ENCODE measurements at regions not wholly inside any gene's neighbourhood (a gene's known extent, or its start where the extent isn't known, plus 50 kb on each side); places are given as distances from the start of the nearest gene placed in this dataset.

DNA sequence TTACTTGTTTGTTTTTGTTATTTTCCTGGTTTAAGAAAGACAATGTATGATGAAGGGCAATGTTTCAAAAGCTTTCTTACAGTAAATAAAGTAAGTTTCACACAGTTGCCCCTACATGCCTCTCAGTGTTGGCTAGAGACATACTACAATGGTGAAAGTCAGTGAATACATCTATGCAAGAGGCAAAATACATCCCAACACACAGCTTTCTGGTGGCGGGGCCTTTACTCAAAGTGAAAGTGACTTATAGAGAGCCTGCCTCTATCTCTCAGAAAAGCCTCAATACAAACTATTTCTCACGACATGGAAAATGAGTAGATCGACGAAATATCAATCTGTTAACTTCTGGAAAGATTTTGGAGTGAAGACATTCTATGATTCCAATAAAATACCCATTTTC lies 122.3 kb downstream of the SLC30A10 start:
- no peak overlapping the region for H3K4me3 ChIP-seq
- H3K27ac ChIP-seq = no peak overlapping the region

DNA sequence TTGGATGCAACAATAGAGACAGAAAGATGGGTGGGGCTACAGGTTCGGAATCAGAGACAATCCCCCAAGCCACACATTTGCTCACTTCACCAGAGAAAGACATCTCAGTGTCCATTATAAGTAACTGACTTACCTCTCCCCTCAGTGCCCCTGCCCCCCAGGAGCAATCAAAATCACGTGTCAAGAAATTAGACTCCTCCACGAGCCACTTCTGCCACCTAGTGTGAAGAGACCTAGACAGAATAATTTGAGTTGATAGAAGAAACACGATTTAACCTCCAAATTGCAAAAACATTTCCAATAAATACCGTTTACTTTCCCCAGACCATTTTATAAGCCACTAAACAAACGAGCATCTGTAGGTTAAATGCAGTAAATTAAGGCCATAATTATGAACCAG lies 123.2 kb downstream of the SLC30A10 start:
- H3K27ac ChIP-seq = no peak overlapping the region

DNA sequence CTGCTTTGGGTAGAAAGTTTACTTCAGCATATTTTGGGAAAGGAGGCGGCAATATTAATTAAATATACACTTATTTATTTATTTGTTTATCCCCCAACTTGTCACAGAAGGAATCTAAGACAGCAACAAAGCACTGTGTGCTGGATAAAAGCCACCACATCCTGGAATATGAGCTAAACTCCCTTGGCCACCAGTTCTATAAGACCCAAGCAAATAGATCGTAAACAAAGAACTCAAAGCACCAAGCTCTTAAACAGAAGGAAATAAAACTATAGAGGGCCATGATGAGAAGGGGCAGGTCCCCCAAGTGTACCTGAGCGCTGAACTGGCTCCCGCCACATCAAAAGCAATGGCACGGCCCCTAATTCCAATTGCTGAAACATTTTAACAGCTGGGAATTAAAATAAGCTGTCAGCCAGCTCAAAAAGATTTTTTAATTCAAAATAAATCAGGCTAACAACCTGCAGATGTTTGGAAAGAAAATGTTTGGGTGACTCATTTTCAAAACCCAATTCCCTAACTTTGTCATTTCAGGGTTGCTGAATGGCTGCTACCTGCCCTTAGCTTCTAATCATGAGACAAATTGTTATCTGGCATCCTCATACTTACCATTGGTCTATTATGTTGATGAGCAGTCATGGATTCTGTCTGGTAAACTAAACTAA lies 127.1 kb downstream of the SLC30A10 start:
- Histone ChIP-seq H3K4me3 (no peak overlapping the region), H3K27ac (no peak overlapping the region)

More for the DNA sequence above, 123.2 kb downstream of the SLC30A10 start:
- H3K4me3 ChIP-seq = no peak overlapping the region

DNA sequence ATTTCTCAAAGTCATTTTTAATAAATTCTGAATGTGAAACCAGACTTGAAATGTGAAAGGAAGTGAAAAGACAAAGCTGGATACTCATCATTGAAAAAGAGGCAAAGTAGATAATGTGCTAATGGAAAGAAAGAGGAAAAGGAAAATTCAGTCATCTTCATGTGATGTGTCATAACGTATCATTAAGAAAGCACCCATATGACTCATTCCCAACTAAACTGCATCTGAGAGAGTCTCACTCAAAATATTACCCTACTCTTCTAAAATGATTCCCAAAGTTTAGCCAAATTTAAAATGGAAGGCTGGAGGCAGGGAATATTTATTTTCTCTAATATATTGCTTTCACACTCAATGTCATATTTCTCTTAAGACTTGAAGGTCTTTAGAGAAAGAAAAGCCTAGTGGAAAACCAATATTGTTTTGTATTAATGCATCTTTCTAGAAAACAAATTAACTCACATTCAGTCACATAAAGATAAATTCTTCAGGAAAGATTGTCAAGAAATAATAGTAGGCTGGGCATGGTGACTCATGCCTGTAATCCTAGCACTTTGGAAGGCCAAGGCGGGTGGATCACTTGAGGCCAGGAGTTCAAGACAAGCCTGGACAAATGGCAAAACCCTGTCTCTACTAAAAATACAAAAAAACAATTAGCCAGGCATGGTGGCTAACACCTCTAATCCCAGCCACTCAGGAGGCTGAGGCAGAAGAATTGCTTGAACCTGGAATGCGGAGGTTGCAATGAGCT lies 129.9 kb downstream of the SLC30A10 start:
- Histone ChIP-seq H3K4me3 (no peak overlapping the region), H3K27ac (peak overlapping the region in 1 of 21 experiments; percentile 33)

DNA sequence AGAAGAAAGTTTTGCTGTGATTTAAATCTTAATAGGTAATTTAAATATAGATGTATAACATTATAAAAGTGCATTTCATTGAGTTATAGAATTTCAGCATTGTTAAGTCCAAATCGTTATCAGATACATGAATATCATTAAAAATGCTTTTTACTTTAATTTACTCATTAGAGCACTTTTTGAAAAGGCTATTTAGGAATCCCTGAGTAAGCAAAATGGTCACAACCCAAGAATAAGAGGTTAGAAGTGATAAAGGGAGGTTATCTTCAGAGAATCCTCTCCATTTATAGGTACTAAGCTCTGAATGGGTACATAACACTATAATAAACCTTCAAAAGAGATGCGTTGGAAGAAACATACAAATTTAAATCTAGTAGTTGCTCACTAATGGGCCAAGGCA lies 130.7 kb downstream of the SLC30A10 start:
- Histone ChIP-seq H3K4me3 (no peak overlapping the region), H3K27ac (peak overlapping the region in 1 of 21 experiments; percentile 28)

DNA sequence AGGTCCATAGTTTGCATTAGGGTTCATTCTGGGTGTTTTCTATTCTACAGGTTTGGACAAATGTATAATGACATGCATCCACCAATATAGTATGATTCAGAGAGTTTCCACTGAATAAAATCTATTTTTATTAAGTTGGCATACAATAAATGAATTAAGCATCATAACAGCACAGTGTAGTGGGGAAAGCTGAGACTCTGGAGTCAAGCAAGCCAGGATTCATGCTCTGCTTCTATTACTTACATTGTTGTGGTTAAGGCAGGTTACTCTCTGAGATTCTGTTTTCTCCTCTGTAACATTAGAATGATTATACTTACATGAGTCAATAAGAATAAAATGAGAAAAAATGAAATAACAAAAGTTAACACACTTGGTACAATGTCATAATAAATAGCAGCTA lies 131.3 kb downstream of the SLC30A10 start:
- H3K27ac ChIP-seq = peak overlapping the region in 1 of 21 experiments; percentile 28
- H3K4me3 ChIP-seq = no peak overlapping the region

DNA sequence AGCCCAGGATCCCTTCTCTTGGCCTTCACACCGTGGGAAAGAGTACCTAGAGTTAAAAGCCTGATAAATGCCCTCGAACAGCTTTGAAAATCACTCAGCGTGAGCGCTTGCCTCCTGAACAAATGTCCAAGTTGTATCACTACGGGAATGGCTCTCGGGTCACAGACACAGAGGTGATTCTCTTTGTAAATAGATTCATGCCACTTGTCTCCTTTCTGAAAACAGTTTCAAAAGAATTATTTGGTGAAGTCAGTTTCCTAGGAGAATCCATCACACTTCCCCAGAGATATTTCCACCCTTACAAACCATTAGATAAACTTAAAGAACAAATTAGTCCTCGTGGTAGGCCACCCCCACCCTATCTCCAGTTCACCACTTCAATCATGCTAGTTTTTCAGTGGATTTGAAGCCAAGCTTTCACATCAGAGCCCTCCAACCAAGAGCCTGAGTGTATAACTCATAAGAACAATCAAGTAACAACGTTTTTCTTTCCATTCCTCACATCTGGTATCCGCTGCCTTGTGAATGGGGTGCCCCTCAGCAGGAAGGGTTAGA lies 132.9 kb downstream of the SLC30A10 start:
- no peak overlapping the region for H3K4me3 ChIP-seq
- H3K27ac ChIP-seq = no peak overlapping the region

DNA sequence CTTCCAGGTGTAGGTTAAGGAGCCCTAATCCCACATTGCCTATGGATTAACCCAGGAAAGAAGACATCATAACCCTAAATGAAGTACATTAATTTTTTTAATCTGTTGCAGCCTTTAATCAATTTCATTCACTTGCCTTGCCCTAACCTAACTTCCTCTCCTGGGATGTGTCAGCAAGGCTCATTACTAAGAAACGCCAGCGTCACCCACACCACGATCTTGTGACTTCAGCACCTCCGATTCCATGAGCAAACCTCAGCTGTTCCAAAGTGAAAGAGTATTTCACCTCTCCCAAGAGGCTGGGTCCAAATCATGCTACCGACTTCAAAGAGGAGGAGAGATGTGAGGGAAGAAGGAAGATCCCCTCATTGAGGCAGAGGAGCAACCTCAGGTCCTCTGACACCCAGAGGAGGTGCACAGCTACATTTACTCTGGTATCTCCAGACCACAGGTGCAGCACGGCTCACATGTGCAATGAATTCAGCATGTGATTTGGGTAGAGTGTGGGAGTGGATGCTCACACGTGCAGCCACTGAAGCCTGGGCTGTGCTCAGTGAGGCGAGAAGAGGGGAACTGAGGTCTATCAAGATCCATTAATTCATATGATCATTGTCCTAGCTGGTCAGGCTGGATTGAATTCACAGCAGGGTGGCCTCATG lies 134.1 kb downstream of the SLC30A10 start:
- no peak overlapping the region for H3K27ac ChIP-seq

DNA sequence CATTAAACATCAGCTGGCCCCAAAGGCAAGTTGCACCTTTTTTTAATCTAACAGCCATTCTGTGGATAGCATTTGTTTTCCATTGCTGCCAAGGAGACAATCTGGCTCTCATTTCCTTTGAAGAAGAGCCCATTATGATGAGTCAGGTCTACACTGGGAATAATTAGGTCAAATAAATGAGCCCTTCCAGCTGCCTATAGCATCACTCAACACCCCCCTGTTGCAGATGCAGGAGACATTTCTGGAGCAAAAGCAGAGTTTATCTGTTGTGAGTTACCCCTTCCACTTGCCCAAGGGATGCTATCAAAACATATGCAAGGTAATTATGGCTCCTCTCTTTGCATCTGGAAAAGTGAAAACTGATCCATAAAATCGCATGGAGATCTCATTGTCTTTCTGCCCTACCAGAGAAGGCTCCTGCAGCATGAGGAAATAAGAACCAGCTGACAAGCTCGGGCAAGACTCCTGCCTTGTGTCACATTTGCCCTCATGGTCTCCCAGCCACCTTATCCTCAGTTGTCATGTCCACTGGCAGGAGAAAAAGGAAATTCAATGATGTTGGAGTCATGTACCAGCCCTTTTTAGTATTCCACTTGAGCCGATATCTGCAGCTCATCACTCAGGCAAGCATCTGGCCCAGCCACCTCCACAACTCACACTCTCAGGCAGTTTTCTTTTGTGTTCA lies 135.9 kb downstream of the SLC30A10 start:
- H3K27ac ChIP-seq = peak overlapping the region in 3 of 21 experiments; percentile 29 to 73 (median 37)
- H3K4me3 ChIP-seq = no peak overlapping the region

More for the DNA sequence above, 134.1 kb downstream of the SLC30A10 start:
- no peak overlapping the region for H3K4me3 ChIP-seq

DNA sequence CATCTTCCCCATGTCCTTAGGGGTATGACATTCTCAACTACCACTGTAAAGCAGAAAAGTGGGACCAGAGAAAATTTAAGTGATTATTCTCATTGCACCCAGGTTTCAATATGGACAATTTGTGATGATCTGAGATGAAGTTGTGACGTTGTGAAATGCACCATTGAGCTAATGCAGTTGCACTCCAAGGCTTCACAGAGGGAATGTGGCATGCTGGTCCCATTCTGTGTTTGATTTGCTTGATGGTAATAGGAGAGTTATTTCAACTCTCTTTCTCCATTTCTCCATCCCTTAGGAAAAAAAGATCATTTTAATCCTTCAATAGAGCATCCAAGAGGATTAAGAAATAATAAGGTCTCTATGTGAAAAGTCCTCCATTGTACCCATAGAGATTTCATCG lies 136.6 kb downstream of the SLC30A10 start:
- Histone ChIP-seq H3K27ac (peak overlapping the region in 1 of 21 experiments; percentile 2), H3K4me3 (no peak overlapping the region)

DNA sequence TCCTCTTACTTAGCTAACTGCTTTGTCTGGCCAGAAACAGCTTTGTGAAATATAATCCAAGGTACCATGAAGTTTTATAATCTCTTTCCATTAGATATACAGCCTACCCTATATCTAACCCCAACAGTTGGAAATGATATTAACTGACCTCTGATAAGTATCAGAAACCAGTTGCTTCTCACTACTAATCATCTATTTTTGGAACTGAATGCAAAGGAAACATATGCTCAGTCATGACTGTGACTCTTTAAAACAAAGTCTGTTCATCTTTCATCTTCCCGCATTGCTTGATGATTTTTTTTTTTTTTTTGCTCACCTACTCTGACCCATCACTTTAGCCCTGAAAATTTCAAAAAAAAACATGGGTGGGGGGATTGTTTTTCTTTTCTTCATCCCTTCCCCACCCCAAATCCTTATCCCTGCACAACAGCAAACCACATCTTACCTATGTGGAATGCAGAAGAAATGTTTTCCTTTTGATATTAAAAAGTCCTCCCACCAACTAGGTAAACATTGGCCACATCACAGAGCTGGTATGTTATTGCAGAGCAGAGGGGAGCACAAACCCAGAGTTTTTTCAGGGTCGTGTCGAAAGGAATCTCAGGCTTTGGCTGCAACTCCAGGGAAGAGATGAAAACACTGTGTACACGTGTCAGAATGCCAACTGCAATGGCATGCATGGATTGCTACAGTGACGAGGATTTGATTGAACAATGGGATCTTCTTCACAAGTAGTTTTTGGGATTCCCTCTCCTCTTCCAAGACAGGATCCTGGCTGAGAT lies 137.3 kb downstream of the SLC30A10 start:
- H3K4me3 ChIP-seq = no peak overlapping the region
- peak overlapping the region in 1 of 21 experiments; percentile 2 for H3K27ac ChIP-seq

DNA sequence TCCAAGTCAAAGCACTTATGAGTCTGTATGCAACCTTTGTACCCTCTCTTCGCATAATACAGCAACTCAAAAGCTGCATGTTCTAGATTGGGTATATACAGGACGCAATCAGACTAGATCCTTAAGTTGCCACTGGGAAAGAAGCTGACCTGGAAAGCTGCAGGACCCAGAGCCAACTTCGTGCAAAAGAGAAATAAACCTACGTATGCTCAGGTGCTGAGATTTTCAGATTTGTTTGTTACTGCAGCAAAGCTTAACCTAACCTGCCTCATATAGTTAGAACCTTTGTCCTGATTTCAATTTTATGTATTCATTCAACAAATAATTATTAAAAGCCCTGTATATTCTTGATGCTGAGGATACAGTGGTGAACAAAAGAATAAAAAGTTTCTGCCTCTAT lies 139.7 kb downstream of the SLC30A10 start:
- Histone ChIP-seq H3K4me3 (no peak overlapping the region), H3K27ac (no peak overlapping the region)

DNA sequence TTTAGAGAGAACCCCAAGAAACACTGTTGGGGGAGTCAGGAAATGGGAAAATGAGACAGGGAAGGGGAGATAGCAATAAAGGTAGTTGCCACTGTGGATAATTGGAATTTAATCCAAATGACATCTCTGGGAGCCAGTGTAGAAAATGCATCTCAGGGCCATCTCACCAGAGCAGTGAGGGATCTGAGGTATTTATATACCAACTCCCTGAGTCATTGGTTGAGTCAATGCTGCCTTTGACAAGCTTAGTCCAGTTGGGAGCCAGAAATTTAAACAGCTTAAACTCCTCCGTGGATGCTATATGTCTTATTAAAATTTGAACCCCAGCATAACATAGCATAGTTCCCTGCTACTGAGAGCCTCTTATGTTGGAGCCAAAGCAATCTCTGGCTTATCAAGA lies 140.3 kb downstream of the SLC30A10 start:
- Histone ChIP-seq H3K27ac (no peak overlapping the region), H3K4me3 (no peak overlapping the region)

DNA sequence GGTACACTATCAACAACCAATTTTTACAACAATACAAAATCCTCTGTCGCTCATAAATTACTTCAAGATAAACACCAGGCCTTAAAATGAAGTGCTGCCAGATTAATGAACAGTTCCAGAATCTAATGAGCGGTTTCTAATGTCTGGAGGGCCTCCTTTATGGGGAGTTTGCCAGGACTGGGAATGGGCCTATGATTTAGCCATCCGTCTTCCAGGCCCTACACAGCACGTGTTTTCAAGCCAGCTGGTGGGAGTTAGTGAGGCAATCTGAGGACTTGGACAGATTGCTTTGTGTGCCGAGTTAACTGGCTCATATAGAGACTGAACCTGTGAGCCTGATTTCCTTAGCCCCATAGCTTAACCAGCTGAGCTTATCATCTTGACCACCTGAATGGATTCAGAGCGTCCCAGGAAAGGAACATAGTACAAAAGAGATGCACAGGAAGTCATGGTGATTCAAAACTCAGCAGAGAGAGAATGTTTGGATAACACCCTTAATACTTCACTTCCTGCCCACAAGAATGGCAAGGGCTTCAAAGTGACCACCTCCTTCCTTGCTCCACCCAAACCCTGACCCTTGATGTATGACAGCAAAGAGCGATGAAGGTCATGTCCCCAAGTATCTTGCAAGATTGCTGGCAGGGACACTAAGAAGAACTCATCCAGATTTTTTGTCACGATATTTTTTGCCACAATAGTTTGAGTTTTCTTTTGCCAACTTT lies 143.5 kb downstream of the SLC30A10 start:
- H3K27ac ChIP-seq = no peak overlapping the region
- no peak overlapping the region for H3K4me3 ChIP-seq

DNA sequence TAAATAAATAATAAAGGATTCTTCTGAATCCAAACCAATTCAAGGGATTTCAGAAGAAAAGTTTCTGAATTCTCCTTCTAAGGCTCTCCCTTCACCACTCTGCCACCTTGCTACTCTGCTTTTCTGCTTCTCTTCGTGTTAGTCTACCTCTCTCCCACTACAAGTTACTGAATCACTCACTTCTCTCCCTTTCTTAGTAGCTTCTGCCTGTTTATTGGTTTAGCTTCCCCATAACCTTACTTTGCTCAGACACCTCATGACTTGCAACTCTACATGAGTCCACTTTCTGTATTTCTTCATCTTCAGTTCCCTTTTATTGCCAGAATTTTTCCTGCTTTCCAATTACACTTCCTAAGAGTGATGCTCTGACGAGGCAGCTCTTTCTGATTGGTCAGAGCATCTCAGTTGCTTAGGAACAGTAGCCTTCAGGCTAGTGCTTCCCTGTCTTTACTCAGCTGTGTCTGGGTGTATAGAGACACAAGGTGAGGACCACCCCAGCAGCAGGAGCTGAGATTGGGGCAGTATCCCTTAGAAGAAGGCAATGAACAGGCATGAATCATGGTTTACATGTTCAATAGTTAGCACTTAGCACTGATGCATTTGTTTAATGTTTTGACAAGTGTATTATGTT lies 144.6 kb downstream of the SLC30A10 start:
- Histone ChIP-seq H3K27ac (no peak overlapping the region), H3K4me3 (no peak overlapping the region)

DNA sequence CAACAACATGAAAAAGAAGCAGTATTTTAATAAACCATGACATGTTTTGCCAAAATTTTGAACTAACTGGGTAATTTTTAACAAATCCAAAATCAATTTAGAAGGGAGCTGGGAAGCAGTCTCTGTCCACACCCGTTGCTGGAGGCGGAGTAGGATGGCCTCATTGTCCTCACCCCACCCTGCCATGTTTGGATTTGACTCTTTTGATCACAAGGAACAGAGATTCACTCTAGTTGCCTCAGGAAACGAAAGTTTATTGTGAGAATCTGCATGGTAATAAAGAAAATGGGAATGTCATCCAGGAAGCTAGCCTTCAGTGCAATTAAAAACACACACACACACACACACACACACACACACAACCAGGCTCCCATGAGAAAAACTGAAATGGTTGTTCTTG lies 145.4 kb downstream of the SLC30A10 start:
- H3K27ac ChIP-seq = no peak overlapping the region

DNA sequence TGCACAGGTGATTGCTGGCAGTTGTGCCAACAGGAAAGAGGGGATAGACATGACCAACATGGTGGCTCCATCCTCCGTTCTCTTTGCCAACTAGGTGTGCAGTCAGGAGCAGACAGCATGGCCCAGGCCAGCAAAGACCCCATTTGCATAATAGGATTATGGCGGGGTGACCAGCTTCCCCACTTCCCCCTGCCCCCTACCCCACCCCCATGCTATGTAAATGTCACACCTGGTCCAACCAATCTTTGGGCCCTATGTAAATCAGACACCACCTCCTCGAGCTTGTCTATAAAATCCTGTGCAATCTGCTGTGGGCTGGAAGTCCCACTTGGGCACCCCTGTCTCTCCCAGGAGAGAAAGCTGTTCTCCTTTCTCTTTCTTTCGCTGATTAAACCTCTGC lies 146.0 kb downstream of the SLC30A10 start:
- no peak overlapping the region for H3K27ac ChIP-seq
- no peak overlapping the region for H3K4me3 ChIP-seq

More for the DNA sequence above, 145.4 kb downstream of the SLC30A10 start:
- no peak overlapping the region for H3K4me3 ChIP-seq

DNA sequence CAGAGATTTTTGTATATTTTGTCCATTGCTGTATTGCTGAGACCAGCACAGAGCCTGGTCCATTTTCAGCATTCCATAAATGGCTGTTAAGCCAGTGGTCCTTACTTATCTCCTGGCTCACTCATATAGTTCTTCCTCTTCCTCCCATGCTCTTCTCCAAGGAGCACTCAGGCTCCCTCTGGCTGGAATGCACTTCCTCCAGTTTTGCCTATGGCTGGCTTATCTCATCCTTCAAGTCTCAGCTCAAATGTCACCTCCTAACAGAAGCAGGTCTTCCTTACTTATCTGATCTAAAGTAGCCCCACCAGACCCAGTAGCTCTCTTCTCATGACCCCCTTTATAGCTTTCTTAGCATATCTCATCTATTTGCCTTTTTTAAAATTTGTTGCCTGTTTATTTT lies 146.9 kb downstream of the SLC30A10 start:
- H3K27ac ChIP-seq = no peak overlapping the region
- no peak overlapping the region for H3K4me3 ChIP-seq
